ENCODE measurements at regions not wholly inside any gene's neighbourhood (a gene's known extent, or its start where the extent isn't known, plus 50 kb on each side); places are given as distances from the start of the nearest gene placed in this dataset.

DNA sequence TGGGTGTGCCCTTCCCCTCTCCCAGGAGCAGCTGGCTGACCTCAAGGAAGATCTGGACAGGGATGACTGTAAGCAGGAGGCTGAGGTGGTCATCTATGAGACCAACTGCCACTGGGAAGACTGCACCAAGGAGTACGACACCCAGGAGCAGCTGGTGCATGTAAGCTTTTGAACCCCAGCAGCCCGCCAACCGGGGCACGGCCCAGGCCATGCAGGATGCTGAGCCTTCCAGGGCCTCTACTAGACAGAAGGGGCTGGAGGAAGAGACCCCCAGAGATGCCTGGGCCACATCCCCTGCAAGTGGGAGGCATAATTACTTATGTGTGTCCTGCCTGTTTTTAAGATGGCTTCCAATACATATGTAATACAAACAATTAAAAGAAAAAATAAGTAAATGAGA, 239.3 kb downstream of the GLI2 start:
- POLR2A ChIA-PET, result no interaction called here
- Mint-ChIP-seq H3K27ac (no peak overlapping the region), H3K4me3 (no peak overlapping the region), H3K4me1 (no peaks in the 10 kb centered on the region), H3K27me3 (peaks cover 0 to 1% (median 0%) of the 10 kb centered on the region in 5 donors), H3K9me3 (peaks cover 0 to 5% (median 0%) of the 10 kb centered on the region in 9 donors), H3K36me3 (no peaks in the 10 kb centered on the region)
- DNase-seq (peak in 1 of 10 donors; percentile 50), ATAC-seq (no peak)

DNA sequence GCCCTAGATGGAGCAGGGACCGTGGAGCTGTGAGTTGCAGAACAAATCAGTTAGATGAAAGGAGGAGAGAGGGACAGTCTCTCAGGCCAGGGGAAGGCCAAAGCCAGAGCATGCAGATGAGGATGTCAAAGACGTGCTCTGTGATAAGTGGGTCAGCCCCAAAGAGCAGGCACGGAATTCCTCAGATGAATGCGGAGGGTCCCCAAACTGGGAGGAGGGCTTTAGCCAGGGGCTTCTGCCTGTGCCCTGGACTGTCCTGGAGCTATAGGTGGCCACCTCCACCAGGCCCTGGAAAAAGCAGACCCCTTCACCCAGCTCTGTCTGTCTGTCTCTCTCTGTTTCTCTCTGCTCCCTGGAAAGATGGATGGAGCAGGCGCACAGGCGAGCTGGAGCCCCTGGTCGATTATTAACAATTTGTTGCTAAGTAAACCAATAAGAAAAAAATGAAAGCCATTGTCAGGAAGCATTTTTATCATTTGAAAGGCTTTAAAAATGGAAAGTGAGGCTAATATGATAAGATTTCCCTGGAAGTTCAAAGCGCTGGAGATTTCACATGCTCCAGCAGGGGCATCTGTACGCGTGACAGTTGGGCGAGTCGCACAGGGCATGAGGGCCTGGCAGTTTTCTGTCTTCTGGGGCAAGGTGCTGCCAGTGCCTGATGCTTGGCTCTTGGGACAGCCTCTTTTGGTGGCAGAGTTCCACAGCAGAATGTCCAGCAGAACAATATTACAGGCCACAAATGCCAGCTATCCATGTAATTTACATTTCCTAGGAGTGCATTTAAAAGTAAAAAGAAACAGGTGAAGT, 241.0 kb downstream of the GLI2 start:
- POLR2A ChIA-PET, result no interaction called here
- H3K27ac Mint-ChIP-seq, result no peak overlapping the region
- peaks cover 0 to 1% (median 0%) of the 10 kb centered on the region in 5 donors for H3K27me3 Mint-ChIP-seq
- no peaks in the 10 kb centered on the region for H3K36me3 Mint-ChIP-seq
- H3K4me3 Mint-ChIP-seq, result no peak overlapping the region
- no peaks in the 10 kb centered on the region for H3K4me1 Mint-ChIP-seq
- ATAC-seq (no peak), DNase-seq (peak in 1 of 10 donors; percentile 34)
- H3K9me3 Mint-ChIP-seq, result peaks cover 0 to 5% (median 0%) of the 10 kb centered on the region in 9 donors

- Mint-ChIP-seq H3K4me3 (no peak overlapping the region), H3K9me3 (peaks cover 0 to 5% (median 0%) of the 10 kb centered on the region in 9 donors), H3K4me1 (no peaks in the 10 kb centered on the region), H3K36me3 (no peaks in the 10 kb centered on the region), H3K27ac (no peak overlapping the region), H3K27me3 (peaks cover 0 to 1% (median 0%) of the 10 kb centered on the region in 5 donors)
- POLR2A ChIA-PET, result no interaction called here
- ATAC-seq (no peak), DNase-seq (peak in 1 of 10 donors; percentile 31)
Measured at GRCh38 chr2:120977582-120978358, 242.1 kb downstream of the GLI2 start.

- DNase-seq, result no peak
- POLR2A ChIA-PET, result no interaction called here
- H3K9me3 Mint-ChIP-seq, result peaks cover 0 to 5% (median 0%) of the 10 kb centered on the region in 9 donors
- no peak overlapping the region for H3K4me3 Mint-ChIP-seq
- H3K4me1 Mint-ChIP-seq, result no peaks in the 10 kb centered on the region
- no peak for ATAC-seq
- no peak overlapping the region for H3K27ac Mint-ChIP-seq
- H3K27me3 Mint-ChIP-seq, result peaks cover 0 to 1% (median 0%) of the 10 kb centered on the region in 5 donors
- H3K36me3 Mint-ChIP-seq, result no peaks in the 10 kb centered on the region
Measured at GRCh38 chr2:120978359-120979050, 242.8 kb downstream of the GLI2 start.

- DNase-seq, result no peak
- H3K36me3 Mint-ChIP-seq, result no peaks in the 10 kb centered on the region
- POLR2A ChIA-PET, result no interaction called here
- H3K9me3 Mint-ChIP-seq, result peaks cover 0 to 5% (median 0%) of the 10 kb centered on the region in 9 donors
- no peak overlapping the region for H3K27ac Mint-ChIP-seq
- no peak for ATAC-seq
- H3K4me3 Mint-ChIP-seq, result no peak overlapping the region
- no peaks in the 10 kb centered on the region for H3K4me1 Mint-ChIP-seq
- peaks cover 0 to 1% (median 0%) of the 10 kb centered on the region in 5 donors for H3K27me3 Mint-ChIP-seq
Measured at GRCh38 chr2:120979398-120979797, 243.7 kb downstream of the GLI2 start.

- Mint-ChIP-seq H3K9me3 (peaks cover 0 to 5% (median 0%) of the 10 kb centered on the region in 9 donors), H3K36me3 (no peaks in the 10 kb centered on the region), H3K4me1 (no peaks in the 10 kb centered on the region), H3K27ac (no peak overlapping the region), H3K27me3 (no peaks in the 10 kb centered on the region), H3K4me3 (no peak overlapping the region)
- no peak for ATAC-seq
- POLR2A ChIA-PET, result no interaction called here
- DNase-seq, result no peak
Measured at GRCh38 chr2:120979921-120980320, 244.3 kb downstream of the GLI2 start.

DNA sequence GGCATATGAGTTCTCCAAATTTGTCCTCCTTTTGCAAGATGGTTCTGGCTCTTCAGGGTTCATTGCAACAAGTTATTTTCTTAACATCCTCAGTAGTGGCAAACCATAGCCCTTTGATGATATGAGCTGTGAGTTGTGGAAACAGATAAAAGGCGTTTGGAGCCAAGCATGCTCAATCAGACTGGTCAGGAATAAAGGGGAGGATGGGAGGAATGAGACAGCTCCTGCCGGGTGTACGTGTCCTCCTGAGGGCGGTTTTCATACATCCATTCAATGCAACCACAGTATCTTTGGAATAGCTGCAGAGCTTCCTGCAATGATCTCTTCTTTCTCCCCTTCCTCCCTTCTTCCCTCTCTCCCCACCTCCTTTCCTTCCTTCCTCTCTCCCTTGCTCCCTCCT, 245.8 kb downstream of the GLI2 start:
- no peaks in the 10 kb centered on the region for H3K36me3 Mint-ChIP-seq
- H3K4me1 Mint-ChIP-seq, result no peaks in the 10 kb centered on the region

GRCh38 chr2:120982598-120982997, 246.9 kb downstream of the GLI2 start:
- POLR2A ChIA-PET, result no interaction called here
- DNase-seq, result peak in 1 of 10 donors; percentile 47
- no peak overlapping the region for H3K27ac Mint-ChIP-seq
- no peak overlapping the region for H3K4me3 Mint-ChIP-seq
- peaks cover 0 to 5% (median 0%) of the 10 kb centered on the region in 9 donors for H3K9me3 Mint-ChIP-seq
- no peaks in the 10 kb centered on the region for H3K27me3 Mint-ChIP-seq
- no peak for ATAC-seq
- no peaks in the 10 kb centered on the region for H3K36me3 Mint-ChIP-seq
- H3K4me1 Mint-ChIP-seq, result no peaks in the 10 kb centered on the region

More for the DNA sequence above, 245.8 kb downstream of the GLI2 start:
- DNase-seq, result no peak
- ATAC-seq, result no peak
- Mint-ChIP-seq H3K27me3 (no peaks in the 10 kb centered on the region), H3K27ac (peak overlapping the region in 1 of 10 donors; percentile 54), H3K4me3 (no peak overlapping the region), H3K9me3 (peaks cover 0 to 5% (median 0%) of the 10 kb centered on the region in 9 donors)
- POLR2A ChIA-PET, result no interaction called here

DNA sequence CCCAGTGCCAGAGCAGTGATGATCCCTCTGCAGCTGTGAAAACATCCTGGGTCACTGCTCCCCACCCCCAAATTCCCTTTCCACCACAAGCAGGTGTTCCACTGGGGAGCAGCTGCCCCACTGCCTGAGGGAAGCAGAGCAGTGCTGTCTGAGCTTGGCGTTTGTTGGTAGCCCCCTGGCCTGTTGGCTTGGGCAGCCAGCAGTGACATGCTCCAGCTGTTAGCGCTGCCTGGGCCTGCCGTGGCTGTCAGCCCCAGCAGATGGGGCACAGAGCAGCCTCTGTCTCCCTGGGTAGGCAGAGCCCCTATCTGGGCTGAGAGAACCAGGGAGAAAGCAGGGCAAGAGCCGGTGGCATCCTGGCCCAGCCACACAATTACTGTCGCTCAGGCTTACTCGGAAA, 247.7 kb downstream of the GLI2 start:
- Mint-ChIP-seq H3K4me1 (no peaks in the 10 kb centered on the region), H3K27ac (no peak overlapping the region), H3K27me3 (no peaks in the 10 kb centered on the region), H3K4me3 (no peak overlapping the region), H3K36me3 (no peaks in the 10 kb centered on the region), H3K9me3 (peaks cover 0 to 5% (median 0%) of the 10 kb centered on the region in 9 donors)
- DNase-seq, result peak in 1 of 10 donors; percentile 54
- POLR2A ChIA-PET, result no interaction called here
- ATAC-seq, result no peak

- no peak overlapping the region for H3K27ac Mint-ChIP-seq
- peaks cover 0 to 5% (median 0%) of the 10 kb centered on the region in 9 donors for H3K9me3 Mint-ChIP-seq
- no peak overlapping the region for H3K4me3 Mint-ChIP-seq
- POLR2A ChIA-PET, result no interaction called here
- H3K27me3 Mint-ChIP-seq, result no peaks in the 10 kb centered on the region
- no peak for ATAC-seq
- no peaks in the 10 kb centered on the region for H3K36me3 Mint-ChIP-seq
- DNase-seq, result no peak
- no peaks in the 10 kb centered on the region for H3K4me1 Mint-ChIP-seq
Measured at GRCh38 chr2:120984046-120984445, 248.4 kb downstream of the GLI2 start.

DNA sequence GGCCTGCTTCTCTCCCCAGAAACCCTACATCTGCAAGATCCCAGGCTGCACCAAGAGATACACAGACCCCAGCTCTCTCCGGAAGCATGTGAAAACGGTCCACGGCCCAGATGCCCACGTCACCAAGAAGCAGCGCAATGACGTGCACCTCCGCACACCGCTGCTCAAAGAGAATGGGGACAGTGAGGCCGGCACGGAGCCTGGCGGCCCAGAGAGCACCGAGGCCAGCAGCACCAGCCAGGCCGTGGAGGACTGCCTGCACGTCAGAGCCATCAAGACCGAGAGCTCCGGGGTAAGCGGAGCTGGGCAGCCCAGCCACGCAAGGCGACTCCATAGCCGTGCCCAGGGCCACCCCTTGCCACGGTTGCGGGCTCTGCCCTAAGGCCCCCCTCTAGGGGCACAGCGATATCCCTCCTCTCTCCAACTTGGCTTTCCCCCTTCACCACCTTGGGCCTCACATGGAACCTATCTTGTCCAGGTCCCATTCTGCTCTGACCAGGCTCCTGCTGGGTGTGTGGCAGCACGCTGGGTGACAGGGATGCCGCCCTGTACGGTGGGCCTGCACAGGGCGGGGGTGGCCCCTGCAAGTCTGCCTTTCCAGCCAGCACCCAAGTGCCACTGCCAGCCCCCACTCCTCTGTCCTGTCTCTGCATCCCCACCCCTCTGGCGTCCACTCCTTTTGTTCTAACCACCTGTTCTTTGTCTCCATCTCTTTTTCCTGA, 248.9 kb downstream of the GLI2 start:
- DNase-seq, result peak in 1 of 10 donors; percentile 44
- ATAC-seq, result no peak
- Mint-ChIP-seq H3K4me1 (no peaks in the 10 kb centered on the region), H3K27ac (no peak overlapping the region), H3K4me3 (no peak overlapping the region), H3K9me3 (peaks cover 0 to 3% (median 0%) of the 10 kb centered on the region in 9 donors), H3K36me3 (no peaks in the 10 kb centered on the region), H3K27me3 (no peaks in the 10 kb centered on the region)
- POLR2A ChIA-PET, result no interaction called here

- Mint-ChIP-seq H3K4me3 (no peak overlapping the region), H3K27me3 (no peaks in the 10 kb centered on the region), H3K4me1 (no peaks in the 10 kb centered on the region), H3K9me3 (no peaks in the 10 kb centered on the region), H3K36me3 (no peaks in the 10 kb centered on the region), H3K27ac (no peak overlapping the region)
- ATAC-seq (no peak), DNase-seq (peak in 1 of 10 donors; percentile 58)
- POLR2A ChIA-PET, result no interaction called here
Measured at GRCh38 chr2:120985174-120985996, 249.7 kb downstream of the GLI2 start.

All from naive thymus-derived CD8-positive, alpha-beta T cell (primary cell).